ENCODE measurements at regions not wholly inside any gene's neighbourhood (a gene's known extent, or its start where the extent isn't known, plus 50 kb on each side); places are given as distances from the start of the nearest gene placed in this dataset.

GRCh38 chr17:34493917-34494316 lies 85.5 kb upstream of the TMEM132E start:
- no peak overlapping the region for H3K4me3 ChIP-seq (ENCODE audit: insufficient read depth, low read depth, low read length)
- DNase-seq (ENCODE audit: low read depth) (no peak), FAIRE-seq (no peak)
- H3K9ac ChIP-seq (ENCODE audit: low read length) = no peak overlapping the region
- no peaks in the 10 kb centered on the region for H4K20me1 ChIP-seq (ENCODE audit: insufficient read depth, low read length)
- H3K9me3 ChIP-seq (ENCODE audit: insufficient read depth, low read depth, low read length) = no peaks in the 10 kb centered on the region
- H3K4me1 ChIP-seq (ENCODE audit: insufficient read depth, low read length) = no peaks in the 10 kb centered on the region
- TF ChIP-seq CTCF (IDR thresholded peaks at IDR 0.05; ENCODE audit: insufficient read depth, low read depth, low read length) = no peak
- Mint-ChIP-seq H3K4me3 (ENCODE audit: unreplicated experiment) (no peak overlapping the region), H3K27ac (ENCODE audit: unreplicated experiment) (no peak overlapping the region), H3K4me1 (ENCODE audit: low read depth, unreplicated experiment) (no peaks in the 10 kb centered on the region), H3K27me3 (ENCODE audit: low read depth, unreplicated experiment) (peaks cover 78% of the 10 kb centered on the region), H3K9me3 (ENCODE audit: unreplicated experiment) (peaks cover 1% of the 10 kb centered on the region), H3K36me3 (ENCODE audit: low read depth, unreplicated experiment) (no peaks in the 10 kb centered on the region)
- H3K36me3 ChIP-seq (ENCODE audit: insufficient read depth, low read length) = no peaks in the 10 kb centered on the region
- no peak overlapping the region for H3K27ac ChIP-seq (ENCODE audit: low read depth, low read length)
- H3K4me2 ChIP-seq (ENCODE audit: low read length) = no peak overlapping the region
- H3K27me3 ChIP-seq (ENCODE audit: insufficient read depth, low read length) = no peaks in the 10 kb centered on the region
- H2AFZ ChIP-seq (ENCODE audit: low read depth, low read length) = no peak overlapping the region
- no peaks in the 10 kb centered on the region for H3K79me2 ChIP-seq (ENCODE audit: insufficient read depth, low read length)

DNA sequence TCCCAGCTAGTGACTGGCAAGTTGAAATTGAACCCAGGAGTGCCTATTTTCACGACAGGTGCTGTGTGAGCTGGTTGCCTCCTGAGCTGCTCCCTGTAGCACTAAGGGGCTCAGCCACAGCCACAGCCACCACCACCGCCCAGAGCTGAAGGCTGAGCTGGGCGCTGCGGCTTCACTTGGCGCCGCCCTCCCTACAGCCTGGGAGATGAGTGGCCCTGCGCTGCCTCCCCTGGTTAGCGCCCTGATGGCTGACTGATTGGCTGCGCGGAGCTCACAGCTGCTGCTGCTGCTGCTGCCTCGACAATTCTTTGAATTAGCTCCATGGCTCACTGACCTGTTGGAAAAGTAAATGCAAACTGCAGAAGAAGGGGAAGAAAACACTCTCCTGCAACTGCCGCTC lies 91.8 kb upstream of the TMEM132E start:
- Mint-ChIP-seq H3K27me3 (ENCODE audit: low read depth, unreplicated experiment) (peaks cover 77% of the 10 kb centered on the region), H3K27ac (ENCODE audit: unreplicated experiment) (no peak overlapping the region)
- FAIRE-seq = no peak

DNA sequence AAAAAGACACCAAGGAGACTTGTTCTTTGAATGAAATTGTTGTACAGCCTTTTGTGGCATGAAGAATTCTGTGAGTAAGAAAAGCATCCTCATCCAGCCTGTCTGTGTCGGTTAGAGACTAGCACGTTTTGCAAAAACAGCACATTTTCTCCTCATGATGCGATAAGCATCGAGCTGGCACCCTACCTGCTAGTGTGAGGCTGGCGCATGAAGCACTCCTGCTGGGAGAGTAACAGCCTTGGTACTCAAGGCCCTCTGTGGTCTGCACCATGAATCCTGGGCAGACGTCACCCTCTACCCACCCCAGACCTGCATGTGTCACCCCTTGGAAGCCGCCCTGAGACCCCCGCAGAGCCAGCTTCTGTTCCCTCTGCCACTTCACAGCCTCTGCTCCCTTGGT lies 92.6 kb upstream of the TMEM132E start:
- no peaks in the 10 kb centered on the region for H3K9me3 ChIP-seq (ENCODE audit: insufficient read depth, low read depth, low read length)

More for the DNA sequence above, 91.8 kb upstream of the TMEM132E start:
- Histone ChIP-seq H3K27ac (ENCODE audit: low read depth, low read length) (no peak overlapping the region), H3K9me3 (ENCODE audit: insufficient read depth, low read depth, low read length) (no peaks in the 10 kb centered on the region), H2AFZ (ENCODE audit: low read depth, low read length) (no peak overlapping the region), H3K4me2 (ENCODE audit: low read length) (no peak overlapping the region), H3K27me3 (ENCODE audit: insufficient read depth, low read length) (no peaks in the 10 kb centered on the region), H3K9ac (ENCODE audit: low read length) (no peak overlapping the region), H3K79me2 (ENCODE audit: insufficient read depth, low read length) (no peaks in the 10 kb centered on the region), H3K4me3 (ENCODE audit: insufficient read depth, low read depth, low read length) (no peak overlapping the region), H3K4me1 (ENCODE audit: insufficient read depth, low read length) (no peaks in the 10 kb centered on the region), H3K36me3 (ENCODE audit: insufficient read depth, low read length) (no peaks in the 10 kb centered on the region), H4K20me1 (ENCODE audit: insufficient read depth, low read length) (no peaks in the 10 kb centered on the region)
- H3K4me3 Mint-ChIP-seq (ENCODE audit: unreplicated experiment) = no peak overlapping the region
- no peaks in the 10 kb centered on the region for H3K4me1 Mint-ChIP-seq (ENCODE audit: low read depth, unreplicated experiment)
- H3K9me3 Mint-ChIP-seq (ENCODE audit: unreplicated experiment) = no peaks in the 10 kb centered on the region
- no peak for DNase-seq (ENCODE audit: low read depth)
- no peaks in the 10 kb centered on the region for H3K36me3 Mint-ChIP-seq (ENCODE audit: low read depth, unreplicated experiment)
- TF ChIP-seq EZH2 (IDR thresholded peaks at IDR 0.05; ENCODE audit: insufficient read depth, low read length) (no peak), CTCF (IDR thresholded peaks at IDR 0.05; ENCODE audit: insufficient read depth, low read depth, low read length) (no peak)

More for the DNA sequence above, 92.6 kb upstream of the TMEM132E start:
- H3K79me2 ChIP-seq (ENCODE audit: insufficient read depth, low read length) = no peaks in the 10 kb centered on the region
- Mint-ChIP-seq H3K27ac (ENCODE audit: unreplicated experiment) (no peak overlapping the region), H3K4me1 (ENCODE audit: low read depth, unreplicated experiment) (no peaks in the 10 kb centered on the region), H3K27me3 (ENCODE audit: low read depth, unreplicated experiment) (peaks cover 74% of the 10 kb centered on the region), H3K36me3 (ENCODE audit: low read depth, unreplicated experiment) (no peaks in the 10 kb centered on the region), H3K4me3 (ENCODE audit: unreplicated experiment) (no peak overlapping the region), H3K9me3 (ENCODE audit: unreplicated experiment) (no peaks in the 10 kb centered on the region)
- no peak for FAIRE-seq
- no peaks in the 10 kb centered on the region for H4K20me1 ChIP-seq (ENCODE audit: insufficient read depth, low read length)
- no peaks in the 10 kb centered on the region for H3K27me3 ChIP-seq (ENCODE audit: insufficient read depth, low read length)
- H2AFZ ChIP-seq (ENCODE audit: low read depth, low read length) = no peak overlapping the region
- no peaks in the 10 kb centered on the region for H3K4me1 ChIP-seq (ENCODE audit: insufficient read depth, low read length)
- TF ChIP-seq CTCF (IDR thresholded peaks at IDR 0.05; ENCODE audit: insufficient read depth, low read depth, low read length) (no peak), EZH2 (IDR thresholded peaks at IDR 0.05; ENCODE audit: insufficient read depth, low read length) (no peak)
- H3K9ac ChIP-seq (ENCODE audit: low read length) = no peak overlapping the region
- H3K36me3 ChIP-seq (ENCODE audit: insufficient read depth, low read length) = no peaks in the 10 kb centered on the region
- no peak overlapping the region for H3K27ac ChIP-seq (ENCODE audit: low read depth, low read length)
- H3K4me2 ChIP-seq (ENCODE audit: low read length) = no peak overlapping the region
- no peak overlapping the region for H3K4me3 ChIP-seq (ENCODE audit: insufficient read depth, low read depth, low read length)
- no peak for DNase-seq (ENCODE audit: low read depth)
